ENCODE measurements at regions not wholly inside any gene's neighbourhood (a gene's known extent, or its start where the extent isn't known, plus 50 kb on each side); places are given as distances from the start of the nearest gene placed in this dataset.
A peak's percentile ranks its signal among the peaks of the same experiment; 100 is the strongest.

DNA sequence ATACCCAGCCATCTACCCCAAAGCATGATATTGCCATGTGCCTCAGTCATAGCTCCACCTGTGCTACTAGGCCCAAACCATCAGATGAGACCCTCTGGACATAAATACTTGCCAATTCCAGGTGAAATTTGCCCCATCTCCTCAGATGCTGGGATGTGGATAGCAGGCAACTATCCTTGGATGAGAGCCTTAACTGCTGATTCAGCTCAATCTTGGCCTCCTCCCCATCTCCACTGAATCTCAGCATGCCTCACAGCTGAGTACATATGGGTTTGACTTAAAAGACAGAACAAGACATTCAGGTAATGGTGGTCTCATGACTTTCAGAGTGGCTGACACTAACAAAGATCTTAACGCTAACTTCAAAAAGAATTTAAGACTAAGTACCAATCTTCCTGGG lies 50.8 kb upstream of the KLHL13 start:
- DNase-seq: no peak

DNA sequence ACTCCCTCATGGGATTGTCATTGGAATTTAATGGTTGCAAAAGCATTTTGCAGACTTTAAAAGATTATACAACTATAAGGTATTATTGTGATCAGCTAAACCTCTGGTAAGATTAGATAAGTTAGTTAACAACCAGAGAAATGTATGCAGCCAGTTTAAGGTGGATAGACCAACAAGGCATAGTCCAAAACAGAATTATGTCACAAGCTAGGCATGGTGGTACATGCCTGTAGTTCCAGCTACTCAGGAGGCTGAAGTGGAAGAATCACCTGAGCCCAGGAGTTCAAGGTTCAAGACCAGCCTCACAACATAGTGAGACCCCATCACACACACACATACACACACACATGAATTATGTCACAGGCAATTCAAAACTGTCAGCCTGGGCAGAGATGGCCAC lies 54.7 kb upstream of the KLHL13 start:
- DNase-seq: no peak

DNA sequence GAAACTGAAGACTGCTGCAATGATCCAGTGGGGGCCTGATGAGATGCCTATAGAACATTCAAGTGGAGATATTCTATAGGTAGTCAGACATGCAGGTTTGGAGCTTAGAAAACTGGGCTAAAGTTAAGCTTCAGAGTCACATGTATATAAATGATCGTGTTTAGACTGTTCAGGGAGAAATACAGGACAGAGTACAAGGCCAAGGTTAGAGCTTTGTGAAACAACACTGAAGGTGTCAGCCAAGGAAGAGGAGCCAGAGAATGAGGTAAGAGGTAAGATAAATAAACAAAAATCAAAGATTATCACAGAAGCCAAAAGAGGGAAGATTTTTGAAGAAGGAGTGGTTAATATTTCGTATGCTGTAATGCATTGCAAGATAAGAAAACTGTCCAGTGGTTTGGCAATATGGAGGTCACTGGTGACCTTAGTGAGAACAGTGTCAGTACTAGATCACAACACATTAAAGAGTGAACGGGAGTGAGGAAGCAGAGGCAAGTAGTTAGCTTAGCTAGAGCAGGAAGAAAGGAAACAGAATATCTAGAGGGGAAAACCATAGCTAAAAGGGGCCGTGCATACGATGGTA lies 58.0 kb upstream of the KLHL13 start:
- no peak for DNase-seq

DNA sequence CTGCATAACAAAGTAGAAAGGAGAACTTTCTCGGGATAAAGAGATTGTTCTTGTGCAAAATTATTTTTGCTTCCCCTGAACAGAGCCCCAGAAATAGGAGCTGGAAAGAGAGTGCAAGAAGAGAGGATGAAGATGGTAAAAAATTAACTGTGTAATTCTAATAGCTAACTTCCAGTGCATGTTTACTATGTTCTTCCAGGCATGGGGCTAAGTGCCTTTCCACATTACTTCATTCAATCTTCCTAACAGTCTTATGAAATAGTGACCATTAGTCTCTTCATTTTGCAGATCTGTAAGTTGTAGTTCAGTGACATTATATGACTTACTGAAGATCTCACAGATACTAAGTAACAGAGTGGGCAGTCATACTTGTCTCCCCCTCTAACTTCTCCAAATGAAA lies 61.1 kb upstream of the KLHL13 start:
- no peak for DNase-seq

DNA sequence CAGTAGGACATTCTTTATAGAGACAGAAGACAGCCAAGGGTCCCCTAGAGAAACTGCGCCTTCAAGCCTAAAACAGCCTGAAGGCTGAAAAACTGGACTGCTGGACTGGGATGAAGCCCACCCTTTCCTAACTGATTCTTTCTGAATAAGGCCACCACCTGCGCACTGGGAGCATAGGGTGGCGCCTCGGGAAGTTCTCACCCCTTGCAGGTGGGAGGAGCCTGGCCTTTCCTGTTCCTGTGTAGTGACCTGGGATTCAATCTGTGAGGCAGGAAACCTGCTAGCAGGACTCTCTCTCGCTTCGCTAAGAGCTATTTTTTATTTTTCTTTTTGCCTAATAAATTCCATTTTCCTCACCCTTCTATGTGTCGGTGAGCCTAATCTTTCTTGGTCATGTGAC lies 61.8 kb upstream of the KLHL13 start:
- no peak for DNase-seq

DNA sequence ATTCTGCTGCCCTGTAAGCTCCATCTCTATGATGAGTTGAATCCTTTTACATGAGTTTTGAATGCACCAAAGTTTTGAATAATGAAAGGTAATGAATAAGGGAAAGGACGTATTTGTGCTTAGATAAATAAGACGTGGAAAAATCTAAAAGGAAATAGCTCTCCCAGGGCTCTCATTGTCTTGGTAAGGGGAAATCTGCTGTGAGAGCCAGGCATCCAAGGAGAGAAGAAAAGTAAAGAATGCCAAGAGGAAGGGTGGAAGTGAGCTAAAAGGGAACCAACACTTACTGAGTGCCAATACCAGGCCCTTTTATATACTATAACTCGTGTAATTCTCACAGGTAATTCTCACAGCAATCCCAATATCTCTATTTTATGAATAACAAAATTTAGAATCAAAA lies 62.6 kb upstream of the KLHL13 start:
- no peak for DNase-seq

DNA sequence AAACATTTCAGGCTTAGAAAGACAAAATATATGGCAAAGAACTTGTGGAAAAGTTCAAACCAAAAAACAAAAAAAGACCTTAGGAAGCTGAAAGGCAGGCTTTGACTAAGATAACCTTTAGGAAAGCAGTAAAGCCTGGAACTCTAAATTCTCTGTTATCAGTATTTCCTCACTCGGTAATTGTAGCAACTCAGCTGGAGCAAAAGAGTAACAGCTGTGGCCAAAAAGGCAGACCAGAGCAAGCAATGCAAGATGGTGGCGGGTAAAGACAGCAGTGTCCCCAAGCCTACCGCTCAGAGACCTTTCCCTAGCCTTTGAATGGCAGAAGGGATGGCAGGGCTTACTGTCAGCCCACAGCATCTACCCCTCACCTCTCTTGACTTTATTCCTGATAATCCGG lies 63.1 kb upstream of the KLHL13 start:
- no peak for DNase-seq

DNA sequence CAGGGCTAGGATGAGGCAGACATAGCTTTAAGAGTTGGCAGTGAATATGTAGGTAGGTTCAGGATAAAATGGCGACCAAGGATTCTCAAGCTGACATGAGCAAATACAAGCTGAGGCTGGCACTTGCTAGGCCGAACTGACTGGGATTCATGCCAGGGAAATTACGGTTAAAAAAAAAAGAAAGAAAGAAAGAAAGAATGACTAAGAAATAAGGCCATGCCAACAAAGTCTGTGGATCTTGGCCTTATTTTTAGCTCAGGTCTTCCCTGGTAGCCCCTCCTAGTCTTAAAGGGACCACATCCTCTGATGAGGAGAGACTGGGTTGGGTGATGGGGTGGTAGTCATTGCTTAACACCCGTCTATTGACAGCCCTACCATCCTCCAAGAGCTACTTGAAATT lies 64.4 kb upstream of the KLHL13 start:
- no peak for DNase-seq

DNA sequence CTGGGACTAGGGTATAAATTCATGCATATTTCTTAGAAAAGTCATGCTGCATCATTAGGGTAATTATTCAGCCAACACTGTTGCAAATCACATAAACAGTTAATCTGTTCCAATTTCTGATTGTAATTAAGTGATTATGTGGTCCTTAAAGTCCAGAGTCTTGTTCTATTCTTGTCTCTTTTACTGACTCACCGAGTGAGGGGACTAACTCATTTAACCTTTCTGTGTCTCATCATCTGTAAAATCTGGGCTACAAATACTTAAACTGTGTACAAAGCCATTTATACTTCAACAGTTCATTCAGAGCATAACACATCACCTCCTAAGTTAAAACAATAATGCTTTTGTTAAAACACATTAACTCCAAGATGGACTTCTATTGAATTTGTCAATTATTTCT lies 65.4 kb upstream of the KLHL13 start:
- DNase-seq: no peak

DNA sequence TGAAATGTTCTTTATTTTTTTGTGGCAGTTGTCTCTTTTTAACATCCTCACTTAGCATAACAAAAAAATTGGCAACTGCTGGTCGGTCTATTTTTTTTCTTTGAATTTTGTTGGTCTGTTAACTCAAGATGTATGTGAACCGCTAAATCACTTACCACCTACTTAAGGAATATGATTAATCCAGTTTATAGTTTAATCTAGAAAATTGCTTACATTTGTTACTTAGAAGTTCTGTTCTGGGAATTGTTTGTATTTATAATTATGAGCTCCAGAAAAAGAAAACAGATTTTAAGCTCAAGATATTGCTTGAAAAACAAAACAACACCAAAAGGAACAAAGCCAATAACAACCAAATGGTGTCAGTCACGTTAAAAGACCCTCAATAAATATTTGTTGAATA lies 66.1 kb upstream of the KLHL13 start:
- DNase-seq: no peak

DNA sequence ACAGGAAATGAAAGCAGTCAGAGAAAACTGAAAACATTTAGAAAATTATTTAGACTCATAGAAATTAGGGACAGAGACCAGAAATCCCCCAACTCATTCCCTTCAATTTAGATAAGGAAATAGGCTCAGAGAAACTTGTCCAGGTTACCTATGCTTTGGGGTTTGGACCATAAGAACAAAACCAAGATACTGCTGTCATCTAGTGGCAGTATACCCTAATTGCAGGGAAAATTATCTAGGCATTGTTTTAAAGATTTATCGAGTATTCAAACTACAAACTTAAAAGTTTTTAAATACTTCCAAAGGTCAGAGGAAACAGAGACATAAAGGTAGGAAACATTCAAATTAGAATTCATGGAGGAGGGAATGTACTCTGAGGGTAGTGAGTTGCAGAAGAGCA lies 67.0 kb upstream of the KLHL13 start:
- peak in 1 of 3 donors; percentile 19 for DNase-seq

DNA sequence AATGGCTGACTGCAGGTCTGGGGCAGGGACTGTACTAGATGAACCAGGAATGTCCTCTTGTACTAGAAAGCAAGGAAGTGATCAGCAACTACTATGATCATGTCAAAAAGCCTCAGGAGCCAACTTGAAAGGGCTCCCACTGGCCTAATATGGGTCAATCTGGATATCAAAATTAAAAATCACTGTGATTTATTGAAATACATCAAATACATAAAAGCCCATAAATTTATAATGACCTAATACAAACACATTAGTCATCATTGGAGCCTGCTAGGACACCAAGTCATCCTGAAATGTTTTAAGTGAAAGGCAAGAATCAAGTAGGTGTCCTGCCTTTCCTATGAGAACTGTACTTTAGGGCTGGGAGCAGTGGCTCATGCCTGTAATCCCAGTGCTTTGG lies 70.5 kb upstream of the KLHL13 start:
- DNase-seq: no peak

DNA sequence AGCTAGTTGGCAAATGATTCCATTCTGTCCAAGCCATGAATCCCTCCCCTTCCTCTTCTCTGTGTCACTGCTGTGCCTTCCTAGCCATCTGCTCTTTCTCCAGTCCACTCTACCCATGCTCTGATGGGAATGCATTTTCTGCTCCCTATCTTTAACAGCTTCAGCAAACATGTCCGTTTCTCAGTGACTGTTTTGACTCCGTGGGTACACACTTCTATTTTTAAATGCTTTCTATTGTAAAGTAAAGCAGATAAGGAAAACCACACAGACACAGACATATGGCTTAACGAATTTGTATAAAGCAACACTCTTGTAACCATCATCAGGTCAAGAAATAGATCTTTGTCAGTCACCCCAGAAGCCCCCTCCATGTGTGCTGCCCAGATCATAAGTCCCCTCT lies 72.4 kb upstream of the KLHL13 start:
- no peak for DNase-seq

DNA sequence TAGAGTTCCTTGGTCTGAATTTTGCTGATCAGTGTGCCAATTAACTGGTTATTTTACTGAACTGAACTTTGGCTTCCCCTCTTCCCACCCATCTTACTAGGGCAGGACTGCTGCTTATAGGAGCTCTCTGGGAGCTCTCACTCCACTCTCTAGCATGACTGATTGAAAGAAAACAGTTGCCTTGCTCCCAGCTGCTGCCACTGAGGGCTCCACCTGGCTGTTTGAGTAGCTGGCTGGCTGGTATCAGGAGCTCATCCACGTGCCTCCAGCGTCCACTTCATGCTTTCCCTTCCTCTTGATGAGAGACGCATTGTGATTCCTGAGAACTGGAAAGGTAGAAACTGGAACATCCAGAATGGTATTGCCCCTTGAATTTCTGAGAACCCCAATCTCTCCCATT lies 73.0 kb upstream of the KLHL13 start:
- DNase-seq: no peak

DNA sequence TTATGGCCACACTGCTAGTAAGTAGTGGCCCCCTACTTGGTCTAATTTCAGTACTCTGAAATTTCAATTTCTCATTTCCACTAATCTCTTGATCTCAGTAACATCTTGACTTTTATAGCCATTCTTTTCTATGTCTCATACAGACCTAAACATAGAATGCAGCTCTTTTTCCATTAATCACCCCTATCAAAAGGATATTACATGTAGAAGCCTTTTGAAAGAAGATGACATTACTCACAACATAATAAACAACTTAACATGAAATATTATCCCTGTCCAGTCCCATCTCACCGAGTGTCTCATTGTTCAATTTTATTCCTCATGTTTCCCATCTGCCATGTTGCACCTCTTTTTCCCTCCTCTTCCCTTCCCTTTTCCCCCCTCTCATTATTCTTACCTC lies 81.1 kb upstream of the KLHL13 start:
- DNase-seq: no peak

DNA sequence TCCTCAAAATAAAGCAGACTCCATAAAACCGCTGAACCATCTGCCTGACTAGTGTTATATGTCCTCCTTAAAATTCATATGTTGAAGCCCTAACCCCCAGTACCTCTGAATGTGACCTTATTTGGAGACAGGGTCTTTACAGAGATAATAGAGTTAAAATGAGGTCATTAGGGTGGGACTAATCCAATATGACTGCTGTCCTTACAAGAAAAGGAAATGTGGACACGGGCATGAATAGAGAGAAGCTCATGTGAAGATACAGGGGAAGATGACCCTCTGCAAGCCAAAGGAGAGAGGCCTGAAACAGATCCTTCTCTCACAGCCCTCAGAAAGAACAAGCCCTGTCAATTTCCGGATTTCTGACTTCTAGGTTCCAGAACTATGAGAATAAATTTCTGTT lies 82.0 kb upstream of the KLHL13 start:
- DNase-seq: no peak

DNA sequence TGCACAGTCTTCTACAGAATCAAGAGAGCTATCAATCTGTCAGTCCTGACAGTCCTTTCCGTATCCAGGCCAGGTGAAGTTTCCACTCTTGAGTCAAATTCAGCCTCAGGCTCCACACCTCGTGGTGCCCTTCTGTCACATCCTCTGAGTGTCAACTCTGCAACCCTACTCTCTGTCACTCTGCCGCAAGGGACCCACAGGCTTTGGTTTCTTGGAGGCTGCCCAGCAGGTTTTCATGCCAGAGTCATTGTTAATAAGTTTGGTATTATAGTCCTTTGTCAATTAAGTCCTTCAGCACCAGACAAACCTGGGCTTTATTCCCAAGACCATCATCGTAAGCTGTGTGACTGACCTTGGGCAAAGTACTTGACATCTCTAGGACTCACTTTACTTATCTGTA lies 83.4 kb upstream of the KLHL13 start:
- DNase-seq: no peak

DNA sequence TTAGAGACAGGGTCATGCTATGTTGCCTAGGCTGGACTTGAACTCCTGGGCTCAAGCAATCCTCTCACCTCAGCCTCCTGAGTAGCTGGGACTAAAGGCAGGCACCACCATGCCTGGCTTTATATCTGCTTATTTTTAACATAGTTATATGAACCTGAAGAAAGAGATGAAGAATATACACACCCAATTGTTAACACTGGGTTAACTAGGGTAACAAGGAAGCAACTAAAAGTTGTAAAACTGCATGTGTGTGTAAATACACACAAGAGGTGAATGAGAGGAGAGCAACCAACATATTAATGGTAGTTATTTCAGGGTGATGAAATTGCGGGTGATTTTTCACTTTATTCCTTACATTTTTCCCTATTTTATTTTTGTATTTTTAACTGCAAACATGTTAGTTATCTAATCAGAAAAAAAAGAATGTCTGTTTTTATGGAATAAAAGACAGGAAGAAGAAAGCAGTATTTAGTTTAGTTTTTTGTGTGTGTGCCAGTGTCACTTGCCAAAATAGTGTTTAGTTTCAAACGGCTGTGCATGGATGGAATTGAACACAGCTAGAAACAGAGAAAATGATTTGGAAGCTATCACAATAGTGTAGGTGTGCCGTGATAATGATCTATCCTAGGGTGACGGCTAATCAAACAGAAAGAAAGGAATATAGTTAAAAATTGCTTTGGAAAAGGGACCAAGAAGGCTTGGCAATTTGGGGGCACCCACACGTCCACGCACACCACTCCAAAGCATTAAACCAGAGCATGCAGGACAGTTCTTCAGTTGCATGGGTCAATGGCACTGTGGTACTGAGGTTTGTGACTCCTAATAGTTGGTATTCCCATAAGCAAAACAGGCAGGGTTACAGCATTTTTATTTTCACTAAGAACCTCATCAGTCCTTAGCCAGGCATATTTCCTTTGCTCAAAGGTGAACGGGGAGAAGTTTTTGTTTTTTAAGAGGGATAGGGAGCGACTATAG lies 89.1 kb upstream of the KLHL13 start:
- DNase-seq: no peak

DNA sequence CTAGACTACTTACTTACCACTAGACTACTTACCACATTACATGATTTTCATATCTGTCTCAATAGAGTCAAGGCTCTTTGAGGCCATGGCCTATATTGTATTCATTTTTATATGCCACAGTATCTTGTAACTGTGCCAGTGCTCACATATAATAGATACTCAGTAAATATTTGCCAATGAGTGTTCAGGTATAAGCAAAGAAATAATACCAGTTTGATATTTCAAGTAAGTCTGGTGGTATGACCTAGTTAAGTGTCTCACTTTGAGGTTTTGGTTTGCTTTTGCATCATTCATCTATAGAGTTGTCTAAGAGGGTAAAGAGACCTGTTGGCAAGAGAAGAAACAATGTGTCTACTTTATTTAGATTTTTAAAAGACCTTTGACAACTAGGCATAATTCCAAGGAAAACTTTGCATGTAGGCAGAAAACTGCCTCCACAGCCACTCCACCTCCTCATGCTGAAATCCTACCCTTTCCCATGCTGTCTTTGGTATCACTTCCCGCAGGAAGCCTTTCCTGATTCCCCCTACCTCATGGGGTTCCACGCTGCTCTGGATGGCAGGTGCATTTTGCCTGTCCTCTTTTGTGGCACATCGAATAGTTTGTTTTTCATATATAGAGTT lies 91.3 kb upstream of the KLHL13 start:
- DNase-seq: no peak

DNA sequence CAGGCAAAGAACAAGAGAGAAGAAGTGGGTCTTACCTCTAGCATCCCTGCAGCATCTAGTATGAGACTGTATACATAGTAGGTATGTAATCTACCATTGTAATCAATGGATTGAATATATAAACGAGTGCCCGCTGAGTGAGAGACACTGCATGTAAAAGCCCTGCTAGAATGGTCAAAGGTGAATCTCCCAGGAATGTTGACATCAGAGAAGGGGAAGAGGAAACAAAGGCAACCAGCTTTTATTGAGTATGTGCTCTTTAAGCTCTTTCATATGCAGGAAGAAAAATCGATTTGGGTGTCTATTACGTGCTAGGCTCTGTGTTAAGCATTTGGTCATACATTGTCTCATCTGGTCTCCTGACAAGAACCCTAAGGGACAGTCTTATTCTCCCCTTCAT lies 91.9 kb upstream of the KLHL13 start:
- DNase-seq: no peak

DNA sequence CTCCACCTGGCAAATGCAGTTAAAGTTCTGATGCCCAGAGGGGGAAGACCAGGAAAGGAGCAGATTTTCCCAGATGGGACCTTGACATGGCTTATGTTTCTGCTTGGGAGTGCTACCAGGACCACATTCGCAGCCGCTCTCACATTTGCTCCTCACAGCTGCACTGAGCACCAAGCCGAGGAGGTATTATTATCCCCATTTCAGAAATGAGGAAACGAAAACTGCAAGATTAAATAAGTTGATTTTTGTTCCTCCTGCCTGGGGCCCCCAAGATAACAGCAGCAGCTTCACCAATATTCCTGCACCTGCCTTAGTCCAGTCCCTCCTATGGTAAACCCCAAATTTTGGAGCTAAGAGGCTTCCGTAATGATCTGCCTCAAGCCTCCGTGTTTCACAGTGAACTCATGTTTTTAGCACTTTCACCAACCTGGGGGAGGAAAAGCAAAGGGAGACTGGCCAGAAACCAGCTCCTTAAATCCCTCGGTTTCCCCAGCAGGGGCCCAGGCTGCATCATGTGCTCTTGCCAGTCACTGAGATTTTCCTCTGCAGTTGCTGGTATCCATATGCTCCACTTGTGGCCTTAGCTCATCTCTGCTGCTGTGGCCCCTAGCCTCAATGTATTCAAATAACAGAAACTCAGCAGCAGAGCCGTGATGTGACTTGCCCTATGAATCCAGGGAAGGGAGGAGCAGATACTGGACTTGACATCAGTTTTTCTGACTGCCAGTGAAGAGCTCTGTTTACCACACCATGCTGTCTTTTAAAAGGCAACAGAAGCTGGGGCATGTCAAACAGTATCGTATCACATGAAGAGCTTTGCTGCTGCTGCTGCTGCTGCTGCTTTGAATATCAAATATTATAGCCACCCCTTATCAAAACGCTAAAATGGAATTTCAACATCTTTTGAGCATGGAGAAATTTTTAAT lies 95.5 kb upstream of the KLHL13 start:
- DNase-seq: peak in 2 of 3 donors; percentile 2 to 17

DNA sequence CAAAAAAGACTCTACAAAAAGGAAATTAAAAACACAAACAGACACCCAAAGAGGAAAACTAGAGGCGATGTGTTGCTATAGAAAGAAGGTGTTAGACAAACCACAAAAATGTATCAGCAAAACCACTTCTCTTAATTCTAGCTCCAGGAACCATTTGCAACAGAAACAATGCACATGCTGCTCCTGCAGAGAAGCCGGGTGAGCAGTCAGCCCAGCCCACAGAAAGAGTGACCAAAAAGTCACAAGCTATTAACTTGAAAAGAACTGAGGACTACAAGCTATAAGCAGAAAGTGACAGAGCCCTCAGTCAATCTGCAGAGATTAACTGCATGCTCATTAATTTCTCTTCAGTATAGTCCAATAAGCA lies 96.2 kb upstream of the KLHL13 start:
- peak; percentile 27 to 44 (median 40) for DNase-seq

DNA sequence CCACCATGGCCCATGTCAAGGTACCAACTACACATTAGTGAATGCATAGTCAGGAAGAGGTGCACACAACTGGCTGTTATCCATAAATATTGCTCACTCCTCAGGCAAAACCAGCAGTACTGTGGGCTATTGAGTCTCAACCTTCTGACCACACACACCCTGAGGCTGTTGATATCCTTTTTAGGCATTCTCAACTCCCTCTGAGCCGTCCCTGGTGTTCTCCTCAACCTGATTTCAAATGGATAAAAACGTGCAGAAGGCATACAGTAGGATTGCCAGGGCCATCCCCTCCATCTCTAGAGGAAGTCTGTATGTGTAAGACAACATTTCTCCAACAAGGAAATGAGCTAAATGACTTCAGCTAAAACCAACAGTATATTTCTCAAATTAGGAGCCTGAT lies 98.7 kb upstream of the KLHL13 start:
- DNase-seq: peak in 1 of 3 donors; percentile 7

Measured in suppressor macrophage treated with lipopolysaccharide for 1 hour (primary cell).